22Rv1 (cell line): ENCODE measurements at regions not wholly inside any gene's neighbourhood (a gene's known extent, or its start where the extent isn't known, plus 50 kb on each side); places are given as distances from the start of the nearest gene placed in this dataset.
"Not testable (repeated sequence)": the region's sequence is repeated elsewhere in the genome, so short reads cannot be mapped to it uniquely, and the experiment has no call there.

Experiments
- H3K27ac ChIP-seq: fragments of 450-650 bp; 2 replicates; pipeline ENCODE4 v1.5.1; 2017
- ZFX ChIP-seq: fragments of 450-650 bp; IDR thresholded peaks from 2 replicates; pipeline ENCODE4 v1.6.1; 2017; ENCODE audit warnings: antibody characterized with exemption, borderline replicate concordance
- TF ChIP-seq, protein P1 (sequence below): fragments of 450-650 bp; IDR thresholded peaks from 2 replicates; pipeline ENCODE4 v1.5.1; 2017; ENCODE audit warnings: mild to moderate bottlenecking

DNA sequence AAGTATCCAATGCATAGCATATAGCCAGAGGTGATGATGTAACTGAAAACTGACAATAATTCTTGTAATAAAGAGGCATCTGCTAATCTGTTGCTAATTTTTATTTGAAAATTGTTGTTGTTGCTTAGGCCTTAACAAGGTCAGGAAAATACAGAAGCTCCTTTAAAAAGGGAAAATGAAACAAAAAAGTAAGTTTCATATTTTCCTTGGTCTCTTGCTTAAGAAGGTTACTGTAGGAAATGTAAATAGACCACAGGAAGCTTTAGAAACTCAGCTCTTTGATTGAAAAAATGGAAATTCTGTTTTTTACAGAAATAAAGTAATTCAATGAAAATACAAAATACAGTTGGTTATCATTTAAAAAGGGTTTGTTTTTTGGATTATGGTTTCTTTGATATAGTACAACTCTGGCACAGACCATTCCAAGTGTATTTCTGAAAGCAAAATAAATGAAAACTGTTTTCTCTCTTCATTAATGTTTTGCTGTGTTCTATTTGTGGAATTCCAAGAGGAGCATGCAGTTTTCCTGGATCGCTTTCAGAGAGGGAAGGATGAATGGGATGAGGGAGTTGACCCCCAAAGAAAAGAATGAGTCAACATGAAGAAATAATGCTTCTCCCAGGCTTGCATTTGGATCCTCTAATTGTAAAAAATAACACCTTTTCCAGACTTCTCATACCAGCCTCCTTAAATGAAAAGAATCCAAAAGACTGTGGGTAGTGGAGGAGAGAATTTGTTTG is 398.0 kb upstream of the FAR2 start:
- TF ChIP-seq, protein P1, sequence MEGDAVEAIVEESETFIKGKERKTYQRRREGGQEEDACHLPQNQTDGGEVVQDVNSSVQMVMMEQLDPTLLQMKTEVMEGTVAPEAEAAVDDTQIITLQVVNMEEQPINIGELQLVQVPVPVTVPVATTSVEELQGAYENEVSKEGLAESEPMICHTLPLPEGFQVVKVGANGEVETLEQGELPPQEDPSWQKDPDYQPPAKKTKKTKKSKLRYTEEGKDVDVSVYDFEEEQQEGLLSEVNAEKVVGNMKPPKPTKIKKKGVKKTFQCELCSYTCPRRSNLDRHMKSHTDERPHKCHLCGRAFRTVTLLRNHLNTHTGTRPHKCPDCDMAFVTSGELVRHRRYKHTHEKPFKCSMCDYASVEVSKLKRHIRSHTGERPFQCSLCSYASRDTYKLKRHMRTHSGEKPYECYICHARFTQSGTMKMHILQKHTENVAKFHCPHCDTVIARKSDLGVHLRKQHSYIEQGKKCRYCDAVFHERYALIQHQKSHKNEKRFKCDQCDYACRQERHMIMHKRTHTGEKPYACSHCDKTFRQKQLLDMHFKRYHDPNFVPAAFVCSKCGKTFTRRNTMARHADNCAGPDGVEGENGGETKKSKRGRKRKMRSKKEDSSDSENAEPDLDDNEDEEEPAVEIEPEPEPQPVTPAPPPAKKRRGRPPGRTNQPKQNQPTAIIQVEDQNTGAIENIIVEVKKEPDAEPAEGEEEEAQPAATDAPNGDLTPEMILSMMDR: no peak
- no peak for TF ChIP-seq ZFX
- H3K27ac ChIP-seq: no peak overlapping the region

DNA sequence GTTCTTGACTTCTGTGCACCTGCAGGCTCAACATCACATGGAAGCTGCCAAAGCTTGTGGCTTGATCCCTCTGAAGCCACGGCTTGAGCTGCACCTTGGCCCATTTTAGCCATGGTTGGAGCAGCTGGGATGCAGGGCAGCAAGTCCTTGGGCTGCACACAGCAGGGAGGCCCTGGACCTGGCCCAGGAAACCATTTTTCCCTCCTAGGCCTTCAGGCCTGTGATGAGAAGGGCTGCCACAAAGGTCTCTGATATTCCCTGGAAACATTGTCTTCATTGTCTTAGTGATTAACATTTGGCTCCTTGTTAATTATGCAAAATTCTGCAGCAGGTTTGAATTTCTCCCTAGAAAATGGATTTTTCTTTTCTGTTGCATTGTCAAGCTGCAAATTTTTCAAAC is 394.1 kb upstream of the FAR2 start:
- H3K27ac ChIP-seq: no peak overlapping the region
- TF ChIP-seq, protein P1: no peak

DNA sequence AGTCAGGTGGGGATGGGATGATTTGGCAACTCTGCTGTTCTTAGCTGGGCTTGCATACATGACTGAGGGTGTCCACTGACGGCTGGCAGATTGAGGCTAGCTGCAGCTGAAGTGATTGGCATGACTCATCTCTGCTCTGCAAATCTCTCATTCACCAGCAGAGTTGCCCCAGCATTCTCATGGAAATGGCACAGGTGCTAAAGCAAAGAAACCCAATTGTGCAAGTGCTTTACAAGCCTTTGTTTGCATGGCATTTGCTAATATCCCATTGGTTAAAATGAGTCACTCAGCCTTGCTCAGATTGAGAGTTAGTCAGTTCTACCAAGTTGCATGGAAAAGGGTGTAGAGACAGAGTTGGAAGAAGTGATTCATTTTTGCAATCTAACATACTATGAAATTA is 389.7 kb upstream of the FAR2 start:
- TF ChIP-seq, protein P1: no peak
- no peak for TF ChIP-seq ZFX
- H3K27ac ChIP-seq: no peak overlapping the region; the same call in 1 of the 2 replicates

DNA sequence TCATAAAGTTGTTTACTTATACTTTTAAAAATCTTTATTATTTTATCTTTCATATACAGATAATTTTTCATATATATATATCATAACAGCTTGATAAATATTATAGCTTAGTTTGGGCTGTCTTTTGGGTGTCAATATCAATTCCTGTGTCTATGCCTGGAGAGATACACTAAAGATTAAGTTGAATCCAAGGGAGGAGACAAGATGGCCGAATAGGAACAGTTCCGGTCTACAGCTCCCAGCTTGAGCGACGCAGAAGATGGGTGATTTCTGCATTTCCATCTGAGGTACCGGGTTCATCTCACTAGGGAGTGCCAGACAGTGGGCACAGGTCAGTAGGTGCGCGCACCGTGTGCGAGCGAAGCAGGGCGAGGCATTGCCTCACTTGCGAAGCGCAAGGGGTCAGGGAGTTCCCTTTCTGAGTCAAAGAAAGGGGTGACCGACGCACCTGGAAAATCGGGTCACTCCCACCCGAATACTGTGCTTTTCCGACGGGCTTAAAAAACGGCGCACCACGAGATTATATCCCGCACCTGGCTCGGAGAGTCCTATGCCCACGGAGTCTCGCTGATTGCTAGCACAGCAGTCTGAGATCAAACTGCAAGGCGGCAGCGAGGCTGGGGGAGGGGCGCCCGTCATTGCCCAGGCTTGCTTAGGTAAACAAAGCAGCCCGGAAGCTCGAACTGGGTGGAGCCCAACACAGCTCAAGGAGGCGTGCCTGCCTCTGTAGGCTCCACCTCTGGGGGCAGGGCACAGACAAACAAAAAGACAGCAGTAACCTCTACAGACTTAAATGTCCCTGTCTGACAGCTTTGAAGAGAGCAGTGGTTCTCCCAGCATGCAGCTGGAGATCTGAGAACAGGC is 388.8 kb upstream of the FAR2 start:
- peak overlapping the region; percentile 84 for H3K27ac ChIP-seq

DNA sequence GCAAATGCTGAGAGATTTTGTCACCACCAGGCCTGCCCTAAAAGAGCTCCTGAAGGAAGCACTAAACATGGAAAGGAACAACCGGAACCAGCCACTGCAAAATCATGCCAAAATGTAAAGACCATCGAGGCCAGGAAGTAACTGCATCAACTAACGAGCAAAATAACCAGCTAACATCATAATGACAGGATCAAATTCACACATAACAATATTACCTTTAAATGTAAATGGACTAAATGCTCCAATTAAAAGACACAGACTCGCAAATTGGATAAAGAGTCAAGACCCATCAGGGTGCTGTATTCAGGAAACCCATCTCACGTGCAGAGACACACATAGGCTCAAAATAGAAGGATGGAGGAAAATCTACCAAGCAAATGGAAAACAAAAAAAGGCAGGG is 387.2 kb upstream of the FAR2 start:
- H3K27ac ChIP-seq: not testable (repeated sequence)

DNA sequence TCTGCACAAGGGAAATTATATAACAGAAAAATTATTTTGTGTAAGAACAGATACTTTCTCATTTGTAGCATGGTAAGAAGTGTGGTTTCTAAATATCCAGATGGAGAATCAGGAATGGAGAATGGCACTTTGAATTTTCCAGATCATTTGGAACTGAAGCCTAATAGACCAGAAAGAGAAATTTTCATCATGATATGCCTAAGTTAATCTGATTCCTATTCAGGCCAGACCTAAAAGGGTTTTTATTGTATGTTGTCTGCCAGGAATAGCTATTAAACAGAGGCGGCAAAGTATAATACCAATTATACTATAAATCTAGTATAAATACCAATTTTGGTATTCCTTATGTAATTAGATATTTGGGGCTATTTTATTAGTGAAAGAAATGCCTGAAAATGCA is 382.7 kb upstream of the FAR2 start:
- TF ChIP-seq, protein P1: no peak
- TF ChIP-seq ZFX: no peak
- H3K27ac ChIP-seq: no peak overlapping the region

DNA sequence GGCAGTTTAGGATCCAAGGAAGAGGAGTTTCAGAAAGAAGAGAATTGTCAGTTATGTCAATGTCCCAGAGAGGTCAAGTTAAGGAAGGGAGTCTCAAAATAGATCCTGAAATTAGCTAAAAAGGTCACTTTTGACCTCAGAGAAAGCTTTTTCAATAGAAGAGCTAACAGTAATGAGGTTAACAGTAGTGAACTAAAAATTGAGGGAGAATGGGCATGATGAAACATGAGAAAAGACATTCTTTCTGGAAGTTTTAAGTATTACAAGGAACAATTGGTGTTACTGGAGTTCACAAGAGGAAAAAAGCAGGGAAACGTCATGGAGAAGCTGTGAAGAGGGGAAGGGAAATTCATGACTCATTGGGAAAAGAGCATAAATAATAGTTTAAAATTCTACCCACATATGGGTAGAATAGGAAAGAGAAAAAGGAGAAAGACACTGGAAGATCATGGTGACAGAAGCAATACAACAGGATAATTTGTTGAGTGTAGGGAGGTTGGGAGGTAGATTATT is 381.2 kb upstream of the FAR2 start:
- no peak for TF ChIP-seq ZFX
- TF ChIP-seq, protein P1: no peak
- H3K27ac ChIP-seq: no peak overlapping the region

DNA sequence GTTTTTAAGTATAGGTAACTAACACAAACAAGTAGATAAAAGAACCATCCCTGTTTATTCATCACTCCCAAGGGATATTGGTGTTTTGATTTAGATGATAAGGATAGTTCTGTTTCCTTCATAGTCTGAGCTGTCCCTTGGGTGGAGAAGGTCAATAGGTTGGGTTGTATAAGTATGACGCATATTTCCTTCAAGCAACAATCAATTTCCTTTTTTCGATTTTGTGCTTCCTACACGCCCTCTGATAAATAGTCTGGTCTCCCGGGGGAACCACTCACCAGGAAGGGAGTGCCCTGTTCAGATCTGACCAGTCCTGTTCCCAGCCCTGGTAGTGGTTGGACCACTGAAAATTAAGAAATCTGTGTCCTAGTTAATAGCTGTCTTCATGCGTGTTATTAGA is 378.8 kb upstream of the FAR2 start:
- TF ChIP-seq, protein P1: no peak
- TF ChIP-seq ZFX: no peak
- H3K27ac ChIP-seq: no peak overlapping the region
